GM12875 (cell line): ENCODE measurements at regions not wholly inside any gene's neighbourhood (a gene's known extent, or its start where the extent isn't known, plus 50 kb on each side); places are given as distances from the start of the nearest gene placed in this dataset.
"Not testable (repeated sequence)": the region's sequence is repeated elsewhere in the genome, so short reads cannot be mapped to it uniquely, and the experiment has no call there.

ENCODE experiments used
- H3K4me3 ChIP-seq: one replicate; pipeline ENCODE4 v1.5.1; 2011; ENCODE audit warnings: low read depth, low read length, control low read depth
- TF ChIP-seq, protein P1 (sequence below): IDR thresholded peaks from 2 replicates; pipeline ENCODE4 v1.5.1; 2011; ENCODE audit warnings: low read depth, mild to moderate bottlenecking, control low read depth, inconsistent platforms, low read length, moderate library complexity, borderline replicate concordance; ENCODE audit not compliant: insufficient read depth

DNA sequence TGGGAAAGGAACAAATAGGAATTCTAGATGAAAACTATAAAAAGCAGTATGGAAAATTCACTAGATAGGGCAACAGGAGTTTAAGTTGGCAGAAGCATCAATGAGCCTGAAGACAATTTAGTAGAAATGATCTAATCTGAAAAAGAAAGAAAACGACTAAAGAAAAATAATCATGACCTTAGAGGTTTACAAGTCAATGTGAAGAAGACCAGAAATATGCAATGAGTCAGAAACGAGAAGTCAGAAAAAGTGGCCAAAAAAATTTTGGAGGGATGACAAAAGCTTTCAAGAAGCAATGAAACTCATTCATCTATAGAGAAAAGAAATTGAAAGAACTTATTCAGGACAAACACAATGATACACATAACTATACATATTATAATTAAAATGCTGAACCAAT, 1244.0 kb downstream of the RPIA start:
- not testable (repeated sequence) for H3K4me3 ChIP-seq

DNA sequence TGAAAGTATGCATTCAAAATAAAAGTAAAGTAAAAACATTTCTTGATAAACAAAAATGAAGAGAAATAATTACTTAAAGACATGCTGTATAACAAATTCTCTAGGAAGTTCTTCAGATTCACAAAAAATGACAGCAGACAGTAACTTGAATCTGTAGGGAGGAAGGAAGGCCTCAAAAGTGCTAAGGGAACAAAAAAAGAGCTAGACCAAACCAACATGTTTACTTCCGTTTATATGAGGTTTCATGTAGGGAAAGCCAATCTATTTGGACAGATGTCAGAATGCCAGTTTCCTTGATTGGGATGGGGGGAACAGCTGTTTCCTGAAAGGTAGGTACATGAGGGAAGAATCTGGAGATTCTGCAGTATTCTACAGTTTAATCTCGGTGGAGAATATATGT, 1244.5 kb downstream of the RPIA start:
- H3K4me3 ChIP-seq, result not testable (repeated sequence)

DNA sequence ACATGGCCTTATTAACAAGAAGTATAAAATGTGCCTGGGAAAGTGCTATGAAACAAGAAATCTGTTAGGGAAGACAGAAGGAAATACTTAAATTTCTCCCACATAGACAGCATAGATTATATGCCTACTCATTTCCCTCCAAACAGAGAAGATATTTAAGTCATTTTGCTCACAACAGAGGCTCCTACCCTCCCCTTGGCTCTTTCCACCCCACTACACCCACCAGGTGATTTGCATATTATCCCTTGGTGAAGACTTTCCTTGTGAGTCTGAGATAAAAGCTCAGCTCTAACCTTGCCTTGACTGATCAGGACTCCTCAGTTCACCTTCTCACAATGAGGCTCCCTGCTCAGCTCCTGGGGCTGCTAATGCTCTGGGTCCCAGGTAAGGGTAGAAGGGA, 1245.1 kb downstream of the RPIA start:
- not testable (repeated sequence) for H3K4me3 ChIP-seq

DNA sequence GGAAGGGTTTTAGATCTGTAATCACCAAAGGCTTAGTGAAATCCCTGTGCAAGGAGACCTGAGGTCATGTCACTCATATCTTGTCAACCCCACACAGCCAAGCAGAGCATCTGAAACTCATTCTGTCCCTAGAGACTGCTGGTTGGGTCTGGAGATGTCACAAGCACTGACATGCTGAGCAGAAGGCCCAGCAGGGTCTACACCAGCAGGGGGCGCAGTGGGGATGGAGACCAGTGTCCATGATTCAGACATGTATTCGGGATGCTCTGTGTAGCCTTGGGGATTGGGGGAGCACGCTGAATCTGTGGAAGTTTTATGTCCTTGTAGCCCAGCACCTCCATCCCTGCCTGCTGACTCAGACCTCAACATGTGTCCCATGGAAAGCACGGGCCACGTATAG, 1247.3 kb downstream of the RPIA start:
- H3K4me3 ChIP-seq, result not testable (repeated sequence)
- TF ChIP-seq, protein P1, sequence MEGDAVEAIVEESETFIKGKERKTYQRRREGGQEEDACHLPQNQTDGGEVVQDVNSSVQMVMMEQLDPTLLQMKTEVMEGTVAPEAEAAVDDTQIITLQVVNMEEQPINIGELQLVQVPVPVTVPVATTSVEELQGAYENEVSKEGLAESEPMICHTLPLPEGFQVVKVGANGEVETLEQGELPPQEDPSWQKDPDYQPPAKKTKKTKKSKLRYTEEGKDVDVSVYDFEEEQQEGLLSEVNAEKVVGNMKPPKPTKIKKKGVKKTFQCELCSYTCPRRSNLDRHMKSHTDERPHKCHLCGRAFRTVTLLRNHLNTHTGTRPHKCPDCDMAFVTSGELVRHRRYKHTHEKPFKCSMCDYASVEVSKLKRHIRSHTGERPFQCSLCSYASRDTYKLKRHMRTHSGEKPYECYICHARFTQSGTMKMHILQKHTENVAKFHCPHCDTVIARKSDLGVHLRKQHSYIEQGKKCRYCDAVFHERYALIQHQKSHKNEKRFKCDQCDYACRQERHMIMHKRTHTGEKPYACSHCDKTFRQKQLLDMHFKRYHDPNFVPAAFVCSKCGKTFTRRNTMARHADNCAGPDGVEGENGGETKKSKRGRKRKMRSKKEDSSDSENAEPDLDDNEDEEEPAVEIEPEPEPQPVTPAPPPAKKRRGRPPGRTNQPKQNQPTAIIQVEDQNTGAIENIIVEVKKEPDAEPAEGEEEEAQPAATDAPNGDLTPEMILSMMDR, result peak; percentile 39; the same call in 1 of the 2 replicates

DNA sequence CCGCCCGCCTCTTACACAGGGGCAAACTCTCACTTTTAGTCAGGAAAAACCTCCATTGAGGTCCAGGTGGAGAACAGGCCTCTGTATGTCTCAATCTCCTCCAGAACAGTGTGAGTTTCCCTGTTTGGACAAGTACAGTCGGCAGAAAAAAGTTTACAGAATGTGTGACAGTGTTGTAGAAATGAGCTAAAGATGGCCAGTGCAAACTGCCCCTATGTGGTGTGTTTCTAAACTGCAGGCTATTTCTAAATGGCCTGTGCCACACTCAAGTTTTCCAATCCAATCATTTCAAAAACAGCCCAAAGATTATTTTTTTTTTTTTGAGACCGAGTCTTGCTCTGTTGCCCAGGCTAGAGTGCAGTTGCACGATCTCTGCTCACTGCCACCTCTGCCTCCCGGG, 1252.8 kb downstream of the RPIA start:
- not testable (repeated sequence) for H3K4me3 ChIP-seq

DNA sequence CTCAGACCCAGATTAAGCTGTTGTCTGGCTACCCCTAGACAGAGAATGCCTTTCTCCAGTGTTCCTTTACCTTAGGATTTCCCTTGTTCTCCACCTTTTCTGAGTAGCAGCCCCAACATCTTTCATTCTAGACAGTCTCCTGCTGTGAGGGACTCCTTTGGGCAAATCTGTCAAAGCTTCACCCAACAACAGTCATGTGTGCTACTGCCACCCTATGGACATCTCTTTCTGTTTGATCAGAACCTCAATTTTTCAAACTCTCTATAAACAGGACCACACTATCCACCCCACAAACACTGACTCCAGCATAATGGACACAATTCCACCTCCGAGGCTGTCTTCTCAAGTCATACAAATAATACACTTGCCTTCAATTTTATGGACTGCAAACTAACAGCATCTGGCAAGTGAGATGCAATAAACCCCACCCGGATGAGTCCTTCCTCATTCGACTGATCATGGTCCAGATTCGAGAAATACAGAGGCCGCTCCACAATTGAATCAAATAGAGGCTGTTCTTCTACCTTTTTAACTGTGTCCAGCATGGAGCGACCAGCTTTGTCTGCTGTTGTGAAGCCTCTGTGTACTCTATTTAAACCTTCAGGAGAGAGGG, 1253.6 kb downstream of the RPIA start:
- not testable (repeated sequence) for H3K4me3 ChIP-seq

DNA sequence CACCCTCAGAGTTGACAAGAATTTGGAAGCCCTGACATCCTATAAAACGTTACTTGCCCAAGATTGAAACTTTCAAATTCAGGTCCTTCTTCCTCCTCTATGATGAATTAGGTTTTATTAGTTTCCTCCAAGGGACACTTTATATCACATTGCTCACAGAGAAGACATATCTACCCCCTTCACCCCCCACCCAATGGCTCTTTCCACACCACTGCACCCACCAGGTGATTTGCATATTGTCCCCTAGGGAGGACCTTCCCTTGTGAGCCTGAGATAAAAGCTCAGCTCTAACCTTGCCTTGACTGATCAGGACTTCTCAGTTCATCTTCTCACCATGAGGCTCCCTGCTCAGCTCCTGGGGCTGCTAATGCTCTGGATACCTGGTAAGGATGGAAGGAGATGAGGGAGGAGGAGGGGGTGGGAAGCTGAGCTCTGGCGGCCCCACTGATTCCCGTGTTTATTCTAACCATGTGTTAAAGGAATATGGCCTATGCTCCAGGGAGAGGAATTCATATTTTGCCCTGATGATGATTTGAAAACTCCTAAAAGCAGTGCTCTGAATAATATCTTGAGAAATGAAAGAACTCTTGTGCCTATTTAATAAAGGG, 1255.8 kb downstream of the RPIA start:
- H3K4me3 ChIP-seq, result not testable (repeated sequence)

DNA sequence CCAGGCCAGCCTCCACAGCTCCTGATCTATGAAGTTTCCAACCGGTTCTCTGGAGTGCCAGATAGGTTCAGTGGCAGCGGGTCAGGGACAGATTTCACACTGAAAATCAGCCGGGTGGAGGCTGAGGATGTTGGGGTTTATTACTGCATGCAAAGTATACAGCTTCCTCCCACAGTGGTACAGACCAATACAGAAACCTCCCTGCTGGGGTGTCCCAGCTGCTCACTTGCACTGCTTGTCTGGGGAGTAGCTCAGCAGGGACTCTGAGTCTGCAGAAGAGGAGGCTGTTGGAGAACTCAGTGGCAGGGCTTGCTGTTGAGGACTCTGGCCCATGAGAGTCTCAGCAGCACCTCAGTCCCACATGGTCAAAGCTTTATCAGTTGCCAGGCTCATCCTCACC, 1256.6 kb downstream of the RPIA start:
- not testable (repeated sequence) for H3K4me3 ChIP-seq

DNA sequence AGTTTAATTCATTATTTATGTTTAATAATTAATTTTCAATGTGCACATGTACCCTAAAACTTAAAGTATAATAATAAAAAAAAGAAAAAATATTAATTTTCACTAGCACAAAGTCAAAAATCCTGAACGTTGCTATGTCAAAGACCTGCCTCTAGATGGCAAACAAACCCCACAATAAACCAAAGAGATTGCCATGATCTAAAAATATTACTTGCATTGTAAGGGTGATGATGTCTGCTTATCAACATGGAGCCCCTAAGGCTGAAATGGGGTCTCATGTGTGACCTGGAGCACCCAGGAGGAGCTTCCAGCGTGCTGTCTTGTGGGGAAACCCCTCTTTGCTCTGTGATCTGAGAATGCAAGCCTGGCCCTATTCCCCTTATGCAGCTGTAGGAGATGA, 1259.3 kb downstream of the RPIA start:
- H3K4me3 ChIP-seq, result not testable (repeated sequence)

DNA sequence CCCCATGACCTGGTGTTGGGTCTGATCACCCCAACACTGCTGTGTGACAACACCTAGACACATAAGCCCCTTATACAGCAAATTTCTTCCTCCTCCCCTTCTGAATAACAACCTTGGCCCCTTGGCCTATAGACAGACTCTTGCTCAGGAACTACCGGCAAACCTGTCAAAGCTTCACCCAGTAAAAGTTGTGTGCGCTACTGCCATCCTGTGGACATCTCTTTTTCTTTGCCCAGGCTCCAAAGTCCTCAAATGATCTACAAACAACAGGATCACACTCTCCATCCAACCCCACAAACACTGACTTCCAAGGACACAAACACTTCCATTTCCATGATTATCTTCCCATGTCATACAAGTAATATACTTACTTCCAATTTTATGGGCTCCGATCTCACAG, 1265.8 kb downstream of the RPIA start:
- TF ChIP-seq, protein P1, result peak; percentile 20; the same call in 1 of the 2 replicates
- H3K4me3 ChIP-seq, result not testable (repeated sequence)

DNA sequence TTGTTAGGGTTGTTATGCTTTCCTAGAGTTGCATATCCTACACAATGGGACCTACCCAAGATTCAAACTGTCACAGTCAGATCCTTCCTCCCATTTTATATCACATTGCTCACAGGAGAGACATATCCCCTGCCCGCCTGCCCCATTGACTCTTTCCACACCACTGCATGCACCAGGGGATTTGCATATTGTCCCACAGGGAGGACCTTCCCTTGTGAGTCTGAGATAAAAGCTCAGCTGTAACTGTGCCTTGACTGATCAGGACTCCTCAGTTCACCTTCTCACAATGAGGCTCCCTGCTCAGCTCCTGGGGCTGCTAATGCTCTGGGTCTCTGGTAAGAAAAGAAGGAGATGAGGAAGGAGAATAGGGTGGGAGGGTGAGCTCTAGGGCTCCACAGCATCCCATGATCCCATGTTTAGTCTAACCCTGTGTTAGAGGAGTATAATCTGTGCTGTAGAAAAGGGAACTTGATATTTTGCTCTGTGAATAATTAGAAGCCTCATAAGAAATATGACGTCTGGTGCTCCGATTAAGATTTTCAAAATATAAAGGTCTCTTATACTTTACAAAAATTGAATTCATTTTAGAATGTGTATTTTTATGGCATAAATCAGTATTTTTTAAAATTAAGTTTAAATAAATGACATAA, 1268.4 kb downstream of the RPIA start:
- not testable (repeated sequence) for H3K4me3 ChIP-seq

DNA sequence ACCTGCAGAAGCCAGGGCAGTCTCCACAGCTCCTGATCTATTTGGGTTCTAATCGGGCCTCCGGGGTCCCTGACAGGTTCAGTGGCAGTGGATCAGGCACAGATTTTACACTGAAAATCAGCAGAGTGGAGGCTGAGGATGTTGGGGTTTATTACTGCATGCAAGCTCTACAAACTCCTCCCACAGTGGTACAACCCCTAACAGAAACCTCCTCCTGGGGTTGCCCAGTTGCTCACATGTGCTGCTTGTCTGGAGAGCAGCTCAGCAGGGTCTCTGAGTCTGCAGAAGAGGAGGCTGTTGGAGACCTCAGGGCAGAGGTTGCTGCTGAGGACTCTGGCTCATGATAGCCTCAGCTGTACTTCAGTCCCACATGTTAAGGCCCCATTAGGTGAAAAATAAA, 1269.1 kb downstream of the RPIA start:
- not testable (repeated sequence) for H3K4me3 ChIP-seq

DNA sequence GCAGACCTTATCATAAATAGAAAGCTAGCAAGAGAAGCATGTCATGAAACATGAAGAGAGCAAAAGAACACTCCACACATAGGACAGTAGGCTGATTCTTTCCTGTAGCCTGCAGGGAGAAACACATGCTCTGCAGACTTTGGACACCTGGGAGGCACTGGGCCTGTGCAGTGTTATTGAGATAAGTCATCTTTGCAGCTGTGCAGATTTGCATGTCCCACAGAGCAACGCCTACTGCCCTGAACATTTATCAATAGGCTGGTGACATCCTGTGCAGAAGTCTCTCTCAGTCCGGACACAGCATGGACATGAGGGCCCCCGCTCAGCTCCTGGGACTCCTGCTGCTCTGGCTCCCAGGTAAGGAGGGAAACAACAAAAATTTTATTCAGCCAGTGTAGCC, 1277.1 kb downstream of the RPIA start:
- H3K4me3 ChIP-seq, result not testable (repeated sequence)

DNA sequence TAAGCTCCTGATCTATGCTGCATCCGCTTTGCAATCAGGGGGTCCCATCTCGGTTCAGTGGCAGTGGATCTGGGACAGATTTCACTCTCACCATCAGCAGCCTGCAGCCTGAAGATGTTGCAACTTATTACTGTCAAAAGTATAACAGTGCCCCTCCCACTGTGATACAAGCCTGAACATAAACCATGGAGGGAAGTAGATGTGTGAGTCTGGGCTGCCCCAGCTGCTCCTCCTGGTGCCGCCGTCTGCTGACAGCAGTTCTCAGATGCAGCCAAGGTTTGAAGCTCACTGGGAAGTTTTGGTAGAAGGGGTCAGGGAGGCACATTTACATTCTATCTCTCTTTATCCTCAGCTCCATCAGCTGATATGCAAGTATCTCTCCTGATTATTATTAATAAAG, 1277.7 kb downstream of the RPIA start:
- not testable (repeated sequence) for H3K4me3 ChIP-seq

DNA sequence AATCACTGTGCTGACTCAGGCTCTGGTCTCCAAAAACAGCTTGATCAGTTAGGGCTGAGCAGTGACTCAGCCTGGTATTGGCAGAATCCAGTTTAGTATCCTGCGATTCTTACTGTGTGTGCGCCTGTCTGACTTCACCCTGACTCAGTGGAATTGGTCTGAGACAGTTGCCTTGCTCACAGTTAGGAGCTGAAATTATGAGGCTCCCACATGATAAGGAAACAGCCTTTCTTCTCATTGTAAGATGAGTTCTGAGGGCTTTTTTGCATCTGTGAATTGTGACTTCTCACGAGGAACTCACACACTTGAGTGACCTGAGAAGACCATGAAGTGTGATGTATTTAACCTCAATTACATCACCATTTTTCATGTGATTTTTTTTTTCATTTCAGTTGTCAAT, 1282.4 kb downstream of the RPIA start:
- H3K4me3 ChIP-seq, result not testable (repeated sequence)

DNA sequence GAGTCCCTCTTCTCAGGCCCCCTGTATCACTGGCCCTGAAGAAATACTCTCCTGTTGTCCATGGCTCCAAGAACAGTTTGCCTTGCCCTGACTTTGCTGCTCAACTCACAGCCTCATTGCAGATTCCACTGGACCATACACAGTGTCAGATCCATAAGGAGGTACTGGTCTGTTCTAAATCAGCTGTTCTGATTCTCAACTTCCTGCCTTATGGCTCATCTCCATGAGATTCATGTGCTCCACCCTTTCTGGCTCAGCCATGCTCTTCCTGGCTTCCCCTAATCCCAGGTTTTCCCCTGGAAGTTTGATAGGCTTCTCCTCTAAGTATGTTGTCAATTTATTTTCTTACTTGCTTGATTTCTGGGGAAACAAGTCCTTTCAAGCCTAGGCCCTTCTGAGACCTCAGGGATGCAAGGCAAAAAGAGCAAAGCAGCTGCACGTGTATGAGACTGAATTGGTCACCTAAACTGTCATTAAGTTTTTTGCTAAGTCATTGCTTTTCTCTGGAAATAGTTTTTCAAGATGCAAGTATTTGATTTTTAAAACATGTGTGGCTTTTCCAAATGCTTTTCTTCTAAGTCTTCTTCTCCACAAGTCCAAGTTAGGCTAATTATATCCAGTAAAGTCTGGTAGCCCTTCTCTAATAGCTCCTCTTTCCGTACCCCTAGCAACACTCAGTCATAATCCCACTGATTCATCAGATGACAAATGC, 1288.5 kb downstream of the RPIA start:
- H3K4me3 ChIP-seq, result not testable (repeated sequence)

DNA sequence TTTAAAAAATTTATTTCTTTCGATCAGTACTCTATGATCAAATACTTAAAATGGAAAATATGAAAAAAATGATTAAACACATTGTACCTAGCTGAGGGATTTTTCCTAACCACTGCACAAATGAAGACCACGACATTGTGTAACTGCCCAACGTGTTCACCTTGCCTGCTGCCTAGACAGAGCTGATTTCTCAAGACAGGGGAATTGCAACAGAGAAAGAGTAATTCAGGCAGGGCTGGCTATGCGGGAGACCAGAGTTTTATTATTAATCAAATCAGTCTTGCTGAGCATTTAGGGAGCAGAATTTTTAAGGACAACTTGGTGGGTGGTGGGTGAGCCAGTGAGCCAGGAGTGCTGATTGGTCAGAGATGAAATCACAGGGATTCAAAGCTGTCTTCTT, 1290.8 kb downstream of the RPIA start:
- H3K4me3 ChIP-seq, result not testable (repeated sequence)

DNA sequence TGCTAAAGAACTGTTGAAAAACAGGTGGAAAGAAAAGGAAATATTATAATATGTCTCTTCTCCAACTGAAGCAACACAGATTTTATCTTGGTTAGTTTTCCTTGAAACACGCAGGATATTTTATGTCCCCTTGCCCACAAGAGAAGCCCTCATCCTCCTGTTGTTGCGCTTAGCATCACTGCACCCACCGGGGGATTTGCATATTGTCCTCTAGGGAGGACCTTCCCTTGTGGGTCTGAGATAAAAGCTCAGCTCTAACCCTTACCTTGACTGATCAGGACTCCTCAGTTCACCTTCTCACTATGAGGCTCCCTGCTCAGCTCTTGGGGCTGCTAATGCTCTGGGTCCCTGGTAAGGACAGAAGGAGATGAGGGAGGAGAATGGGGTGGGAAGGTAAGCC, 1294.2 kb downstream of the RPIA start:
- not testable (repeated sequence) for H3K4me3 ChIP-seq
